CD4-positive, CD25-positive, alpha-beta regulatory T cell (primary cell): ENCODE measurements at regions not wholly inside any gene's neighbourhood (a gene's known extent, or its start where the extent isn't known, plus 50 kb on each side); places are given as distances from the start of the nearest gene placed in this dataset.

ENCODE experiments used
- ATAC-seq, 2 donors: fragments of 150-1000 bp; cut with Tn5 transposase; one replicate each; pipeline ENCODE4 v1.10.0; 2021; ENCODE audit warnings: low read depth in 2 of 2, moderate number of reproducible peaks in 2 of 2, moderate library complexity in 1 of 2
- DNase-seq, 3 donors: peaks; one replicate each; pipeline versions ENCODE4 v3.0.0 to v3.0.0-alpha.2; 2012 to 2022; ENCODE audit warnings: mixed read lengths in 1 of 3
- H3K27ac ChIP-seq: one replicate; pipeline ENCODE4 v1.7.0; 2013; ENCODE audit warnings: mild to moderate bottlenecking, low read length; ENCODE audit not compliant: insufficient read depth, poor library complexity, severe bottlenecking
- H3K27me3 ChIP-seq: one replicate; pipeline ENCODE4 v1.7.0; 2013; ENCODE audit warnings: low read length; ENCODE audit not compliant: control insufficient read depth, insufficient read depth
- H3K36me3 ChIP-seq: one replicate; pipeline ENCODE4 v1.7.0; 2013; ENCODE audit warnings: mild to moderate bottlenecking, low read length, moderate library complexity; ENCODE audit not compliant: control insufficient read depth, insufficient read depth
- H3K4me1 ChIP-seq: 2 replicates; pipeline ENCODE4 v1.7.0; 2013; ENCODE audit warnings: mild to moderate bottlenecking, low read length; ENCODE audit not compliant: insufficient read depth, control insufficient read depth, poor library complexity, severe bottlenecking
- H3K4me3 ChIP-seq: one replicate; pipeline ENCODE4 v1.7.0; 2013; ENCODE audit warnings: low read depth, mild to moderate bottlenecking, low read length, moderate library complexity
- H3K9me3 ChIP-seq, 2 experiments: 1 replicate in 1 of 2; 2 replicates in 1 of 2; pipeline ENCODE4 v1.7.0; 2013; ENCODE audit warnings: low read length in 2 of 2, mild to moderate bottlenecking in 1 of 2, moderate library complexity in 1 of 2; ENCODE audit not compliant: control insufficient read depth in 2 of 2
- H3K27ac Mint-ChIP-seq, 3 donors: one replicate each; pipeline ENCODE4 v1.8.0; 2020 to 2022; ENCODE audit warnings: mild to moderate bottlenecking in 3 of 3, mixed read lengths in 3 of 3, moderate library complexity in 2 of 3
- H3K27me3 Mint-ChIP-seq: one replicate; pipeline ENCODE4 v1.8.0; 2022; ENCODE audit warnings: mild to moderate bottlenecking, mixed read lengths
- H3K36me3 Mint-ChIP-seq: one replicate; pipeline ENCODE4 v1.8.0; 2020; ENCODE audit warnings: mixed read lengths
- H3K4me1 Mint-ChIP-seq, 4 donors: one replicate each; pipeline ENCODE4 v1.8.0; 2020 to 2022; ENCODE audit warnings: mixed read lengths in 4 of 4, mild to moderate bottlenecking in 1 of 4
- H3K4me3 Mint-ChIP-seq, 4 donors: one replicate each; pipeline ENCODE4 v1.8.0; 2020 to 2022; ENCODE audit warnings: mild to moderate bottlenecking in 4 of 4, mixed read lengths in 4 of 4, moderate library complexity in 3 of 4
- H3K9me3 Mint-ChIP-seq, 7 donors: one replicate each; pipeline ENCODE4 v1.8.0; 2020 to 2022; ENCODE audit warnings: mixed read lengths in 7 of 7, mild to moderate bottlenecking in 3 of 7, moderate library complexity in 2 of 7

DNA sequence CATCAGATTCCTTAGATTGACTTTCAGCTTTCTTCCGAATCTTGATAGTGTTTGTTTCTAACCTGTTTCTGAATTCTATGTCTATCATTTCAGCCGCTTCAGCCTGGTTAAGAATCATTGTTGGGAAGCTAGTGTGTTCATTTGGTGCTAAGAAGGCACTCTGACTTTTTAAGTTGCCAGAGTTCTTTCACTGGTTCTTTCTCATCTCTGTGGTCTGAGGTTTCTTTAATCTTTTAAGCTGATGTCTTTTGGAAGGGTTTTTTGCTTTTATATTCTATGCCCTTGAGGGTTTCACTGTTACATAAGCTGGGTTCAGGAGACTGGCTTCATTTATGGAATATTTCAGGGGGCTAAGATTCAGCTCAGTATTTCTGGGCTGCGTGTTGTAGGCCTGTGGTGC lies 104.5 kb upstream of the PRSS58 start:
- no peak overlapping the region for H3K27ac Mint-ChIP-seq
- Histone ChIP-seq H3K36me3 (no peaks in the 10 kb centered on the region), H3K27ac (no peak overlapping the region), H3K9me3 (no peaks in the 10 kb centered on the region), H3K27me3 (no peaks in the 10 kb centered on the region), H3K4me1 (peaks cover 5% of the 10 kb centered on the region), H3K4me3 (no peak overlapping the region)
- H3K9me3 Mint-ChIP-seq, result peaks cover 0 to 6% (median 1%) of the 10 kb centered on the region in 7 donors
- peaks cover 5% of the 10 kb centered on the region for H3K27me3 Mint-ChIP-seq
- H3K4me1 Mint-ChIP-seq, result peaks cover 0 to 19% (median 9%) of the 10 kb centered on the region in 4 donors
- no peak overlapping the region for H3K4me3 Mint-ChIP-seq
- ATAC-seq (no peak), DNase-seq (no peak)
- H3K36me3 Mint-ChIP-seq, result no peaks in the 10 kb centered on the region

DNA sequence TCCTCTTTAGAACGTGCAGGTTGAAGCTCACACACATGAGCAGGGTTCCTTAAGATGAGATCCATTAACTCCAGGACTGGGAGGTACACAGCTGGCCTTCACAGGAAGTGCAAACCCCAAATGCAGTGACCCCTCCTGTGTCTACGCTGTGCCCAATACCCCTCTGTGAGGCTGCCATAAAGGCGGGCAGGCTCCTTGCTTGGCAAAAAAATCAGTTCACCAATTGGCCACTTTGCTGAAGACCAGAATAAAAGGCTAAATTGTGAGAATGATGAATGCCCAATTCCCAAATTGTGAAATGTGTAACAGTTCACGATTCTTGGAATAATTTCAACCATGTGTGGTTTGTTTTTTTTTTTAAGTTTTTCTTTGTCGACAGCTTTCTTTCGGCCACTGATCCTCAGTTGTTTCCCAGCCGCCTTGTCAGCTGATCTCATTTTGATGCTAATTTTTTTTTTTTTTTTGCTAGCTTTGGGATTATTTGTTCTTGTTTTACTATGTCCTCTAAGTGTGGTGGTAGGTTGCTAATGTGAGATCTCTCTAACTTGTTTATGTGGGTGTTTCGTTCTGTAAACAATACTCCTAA lies 101.9 kb upstream of the PRSS58 start:
- Histone ChIP-seq H3K4me1 (peaks cover 5% of the 10 kb centered on the region), H3K27me3 (peaks cover 2% of the 10 kb centered on the region), H3K9me3 (no peaks in the 10 kb centered on the region), H3K4me3 (no peak overlapping the region), H3K36me3 (no peaks in the 10 kb centered on the region), H3K27ac (no peak overlapping the region)
- ATAC-seq (no peak), DNase-seq (no peak)
- Mint-ChIP-seq H3K9me3 (peaks cover 0 to 3% (median 0%) of the 10 kb centered on the region in 7 donors), H3K36me3 (no peaks in the 10 kb centered on the region), H3K4me3 (no peak overlapping the region), H3K4me1 (peaks cover 0 to 25% (median 9%) of the 10 kb centered on the region in 4 donors), H3K27me3 (peaks cover 5% of the 10 kb centered on the region), H3K27ac (no peak overlapping the region)

GRCh38 chr7:142357953-142358520 lies 100.2 kb upstream of the PRSS58 start:
- Histone ChIP-seq H3K9me3 (no peaks in the 10 kb centered on the region), H3K27me3 (peaks cover 2% of the 10 kb centered on the region), H3K36me3 (no peaks in the 10 kb centered on the region), H3K27ac (no peak overlapping the region), H3K4me1 (peaks cover 5% of the 10 kb centered on the region), H3K4me3 (peak overlapping the region; percentile 43)
- Mint-ChIP-seq H3K36me3 (no peaks in the 10 kb centered on the region), H3K4me1 (peaks cover 4 to 38% (median 16%) of the 10 kb centered on the region in 4 donors), H3K9me3 (peaks cover 0 to 1% (median 0%) of the 10 kb centered on the region in 7 donors), H3K27me3 (peaks cover under 1% of the 10 kb centered on the region), H3K27ac (peak overlapping the region in 2 of 3 donors; percentile 20 to 51), H3K4me3 (no peak overlapping the region)
- DNase-seq, result peak in 1 of 3 donors; percentile 60
- peak in 1 of 2 donors; percentile 41 for ATAC-seq

GRCh38 chr7:142356166-142356565 lies 98.3 kb upstream of the PRSS58 start:
- H3K36me3 ChIP-seq, result no peaks in the 10 kb centered on the region
- H3K4me3 ChIP-seq, result no peak overlapping the region
- DNase-seq, result no peak
- H3K9me3 ChIP-seq, result no peaks in the 10 kb centered on the region
- Mint-ChIP-seq H3K4me1 (peaks cover 6 to 39% (median 18%) of the 10 kb centered on the region in 4 donors), H3K27ac (peak overlapping the region in 1 of 3 donors; percentile 45), H3K36me3 (no peaks in the 10 kb centered on the region), H3K9me3 (no peaks in the 10 kb centered on the region), H3K4me3 (peak overlapping the region in 1 of 4 donors; percentile 47), H3K27me3 (no peaks in the 10 kb centered on the region)
- H3K27me3 ChIP-seq, result peaks cover 2% of the 10 kb centered on the region
- H3K4me1 ChIP-seq, result peaks cover 5% of the 10 kb centered on the region
- no peak overlapping the region for H3K27ac ChIP-seq
- no peak for ATAC-seq

- Histone ChIP-seq H3K4me3 (no peak overlapping the region), H3K36me3 (no peaks in the 10 kb centered on the region), H3K27ac (no peak overlapping the region), H3K27me3 (peaks cover 2% of the 10 kb centered on the region), H3K4me1 (peaks cover 5% of the 10 kb centered on the region), H3K9me3 (no peaks in the 10 kb centered on the region)
- Mint-ChIP-seq H3K4me3 (no peak overlapping the region), H3K4me1 (peaks cover 6 to 39% (median 19%) of the 10 kb centered on the region in 4 donors), H3K27ac (peak overlapping the region in 1 of 3 donors; percentile 44), H3K27me3 (no peaks in the 10 kb centered on the region), H3K36me3 (no peaks in the 10 kb centered on the region), H3K9me3 (no peaks in the 10 kb centered on the region)
- DNase-seq, result no peak
- ATAC-seq, result no peak
Observed at GRCh38 chr7:142355328-142355727, 97.5 kb upstream of the PRSS58 start.

- DNase-seq (no peak), ATAC-seq (peak; percentile 35 to 42)
- no peaks in the 10 kb centered on the region for H3K9me3 Mint-ChIP-seq
- Histone ChIP-seq H3K27ac (peak overlapping the region; percentile 39), H3K4me1 (peaks cover 5% of the 10 kb centered on the region), H3K27me3 (peaks cover 2% of the 10 kb centered on the region), H3K36me3 (no peaks in the 10 kb centered on the region), H3K9me3 (no peaks in the 10 kb centered on the region), H3K4me3 (peak overlapping the region; percentile 64)
- no peaks in the 10 kb centered on the region for H3K36me3 Mint-ChIP-seq
- H3K4me1 Mint-ChIP-seq, result peaks cover 6 to 42% (median 19%) of the 10 kb centered on the region in 4 donors
- no peaks in the 10 kb centered on the region for H3K27me3 Mint-ChIP-seq
- peak overlapping the region; percentile 13 to 85 (median 48) for H3K4me3 Mint-ChIP-seq
- peak overlapping the region; percentile 63 to 89 (median 81) for H3K27ac Mint-ChIP-seq
Observed at GRCh38 chr7:142353147-142354060, 95.5 kb upstream of the PRSS58 start.

- Histone ChIP-seq H3K27me3 (peaks cover 2% of the 10 kb centered on the region), H3K4me3 (peak overlapping the region; percentile 64), H3K4me1 (no peaks in the 10 kb centered on the region), H3K36me3 (no peaks in the 10 kb centered on the region), H3K27ac (peak overlapping the region; percentile 39), H3K9me3 (no peaks in the 10 kb centered on the region)
- H3K27me3 Mint-ChIP-seq, result no peaks in the 10 kb centered on the region
- H3K4me1 Mint-ChIP-seq, result peaks cover 6 to 34% (median 16%) of the 10 kb centered on the region in 4 donors
- DNase-seq, result peak in 1 of 3 donors; percentile 59
- H3K9me3 Mint-ChIP-seq, result no peaks in the 10 kb centered on the region
- peak overlapping the region in 2 of 4 donors; percentile 79 to 85 for H3K4me3 Mint-ChIP-seq
- no peaks in the 10 kb centered on the region for H3K36me3 Mint-ChIP-seq
- H3K27ac Mint-ChIP-seq, result peak overlapping the region in 2 of 3 donors; percentile 63 to 81
- ATAC-seq, result peak; percentile 46 to 57
Observed at GRCh38 chr7:142352543-142352942, 94.7 kb upstream of the PRSS58 start.
